OCI-LY3 (cell line): ENCODE measurements at regions not wholly inside any gene's neighbourhood (a gene's known extent, or its start where the extent isn't known, plus 50 kb on each side); places are given as distances from the start of the nearest gene placed in this dataset.

Experiments
- CTCF ChIP-seq: fragments of 200-600, 300-600 bp; sonication (generic); IDR thresholded peaks from 2 replicates; pipeline ENCODE4 v1.5.1; 2014; ENCODE audit warnings: antibody characterized with exemption, low read length, low read depth
- EZH2phosphoT487 ChIP-seq: fragments of 200-600 bp; shearing (Covaris generic); IDR thresholded peaks from 2 replicates; pipeline ENCODE4 v1.6.1; 2018; ENCODE audit warnings: antibody characterized with exemption, mixed run types, low read depth

- no peak for TF ChIP-seq CTCF
- TF ChIP-seq EZH2phosphoT487 = no peak
Measured at GRCh38 chr13:53839461-53839860, 810.8 kb downstream of the OLFM4 start.
